ENCODE measurements at regions not wholly inside any gene's neighbourhood (a gene's known extent, or its start where the extent isn't known, plus 50 kb on each side); places are given as distances from the start of the nearest gene placed in this dataset.

DNA sequence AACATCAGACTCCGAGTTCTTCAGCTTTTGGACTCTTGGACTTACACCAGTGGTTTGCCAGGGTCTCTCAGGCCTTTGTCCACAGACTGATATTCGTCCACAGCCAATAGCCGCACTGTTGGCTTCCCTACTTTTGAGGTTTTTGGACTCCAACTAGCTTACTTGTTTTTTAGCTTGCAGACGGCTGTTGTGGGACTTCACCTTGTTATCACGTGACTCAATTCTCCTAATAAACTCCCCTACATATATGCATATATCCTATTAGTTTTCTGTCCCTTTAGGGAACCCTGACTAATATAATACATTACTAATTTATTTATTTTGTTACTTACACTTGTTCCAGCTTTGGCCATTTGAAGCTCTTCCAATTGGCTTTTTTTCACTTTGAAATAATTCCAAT, 311.3 kb downstream of the BMP2 start:
- DNase-seq (no peak), ATAC-seq (ENCODE audit: insufficient read depth, low read depth) (no peak)
- no peak for TF ChIP-seq EZH2 (IDR thresholded peaks at IDR 0.05; ENCODE audit: borderline replicate concordance, low read depth, low read length, severe bottlenecking)
- TF ChIP-seq, protein P1, sequence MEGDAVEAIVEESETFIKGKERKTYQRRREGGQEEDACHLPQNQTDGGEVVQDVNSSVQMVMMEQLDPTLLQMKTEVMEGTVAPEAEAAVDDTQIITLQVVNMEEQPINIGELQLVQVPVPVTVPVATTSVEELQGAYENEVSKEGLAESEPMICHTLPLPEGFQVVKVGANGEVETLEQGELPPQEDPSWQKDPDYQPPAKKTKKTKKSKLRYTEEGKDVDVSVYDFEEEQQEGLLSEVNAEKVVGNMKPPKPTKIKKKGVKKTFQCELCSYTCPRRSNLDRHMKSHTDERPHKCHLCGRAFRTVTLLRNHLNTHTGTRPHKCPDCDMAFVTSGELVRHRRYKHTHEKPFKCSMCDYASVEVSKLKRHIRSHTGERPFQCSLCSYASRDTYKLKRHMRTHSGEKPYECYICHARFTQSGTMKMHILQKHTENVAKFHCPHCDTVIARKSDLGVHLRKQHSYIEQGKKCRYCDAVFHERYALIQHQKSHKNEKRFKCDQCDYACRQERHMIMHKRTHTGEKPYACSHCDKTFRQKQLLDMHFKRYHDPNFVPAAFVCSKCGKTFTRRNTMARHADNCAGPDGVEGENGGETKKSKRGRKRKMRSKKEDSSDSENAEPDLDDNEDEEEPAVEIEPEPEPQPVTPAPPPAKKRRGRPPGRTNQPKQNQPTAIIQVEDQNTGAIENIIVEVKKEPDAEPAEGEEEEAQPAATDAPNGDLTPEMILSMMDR (IDR thresholded peaks at IDR 0.05; ENCODE audit: borderline replicate concordance, extremely low read depth, low read length, poor library complexity, severe bottlenecking), result no peak
- no peak overlapping the region for H3K9ac ChIP-seq (ENCODE audit: low read depth, low read length)
- no peaks in the 10 kb centered on the region for H4K20me1 ChIP-seq (ENCODE audit: insufficient read depth, low read length)
- no peak overlapping the region for H3K4me3 ChIP-seq (ENCODE audit: low read depth in 1 of 2, low read length in 2 of 2)
- H3K36me3 ChIP-seq (ENCODE audit: insufficient read depth, low read length), result no peaks in the 10 kb centered on the region
- H2AFZ ChIP-seq (ENCODE audit: low read depth, low read length), result no peak overlapping the region
- no peaks in the 10 kb centered on the region for H3K9me3 ChIP-seq (ENCODE audit: insufficient read depth, low read length, severe bottlenecking)
- H3K4me1 ChIP-seq (ENCODE audit: insufficient read depth, low read length), result no peaks in the 10 kb centered on the region
- no peak overlapping the region for H3K27ac ChIP-seq (ENCODE audit: low read length)
- H3K27me3 ChIP-seq (ENCODE audit: insufficient read depth, low read length, poor library complexity), result peaks cover under 1% of the 10 kb centered on the region
- no peaks in the 10 kb centered on the region for H3K79me2 ChIP-seq (ENCODE audit: insufficient read depth, low read length)
- no peak overlapping the region for H3K4me2 ChIP-seq (ENCODE audit: insufficient read depth, low read length)

DNA sequence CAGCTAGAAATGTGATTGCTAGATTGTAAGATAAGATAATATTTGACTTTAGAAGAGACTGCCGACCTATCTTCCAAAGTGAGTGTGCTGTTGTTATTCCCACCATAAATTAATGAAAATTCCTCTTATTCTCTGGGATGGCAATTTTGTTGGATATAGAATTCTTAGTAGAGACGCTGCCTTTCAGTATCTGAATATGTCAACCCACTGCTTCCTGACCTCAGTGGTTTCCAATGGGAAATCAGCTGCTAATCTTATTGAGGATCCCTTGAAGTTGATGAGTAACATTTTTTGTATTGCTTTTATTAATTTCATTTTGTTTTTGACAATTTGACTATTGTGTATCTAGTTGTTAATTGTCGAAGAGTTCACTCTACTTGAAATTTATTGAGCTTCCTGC, 313.0 kb downstream of the BMP2 start:
- H3K9ac ChIP-seq (ENCODE audit: low read depth, low read length), result no peak overlapping the region
- no peak overlapping the region for H3K4me2 ChIP-seq (ENCODE audit: insufficient read depth, low read length)
- ATAC-seq (ENCODE audit: insufficient read depth, low read depth), result no peak
- no peak for DNase-seq
- H3K27ac ChIP-seq (ENCODE audit: low read length), result no peak overlapping the region
- no peaks in the 10 kb centered on the region for H3K9me3 ChIP-seq (ENCODE audit: insufficient read depth, low read length, severe bottlenecking)
- TF ChIP-seq, protein P1 (IDR thresholded peaks at IDR 0.05; ENCODE audit: borderline replicate concordance, extremely low read depth, low read length, poor library complexity, severe bottlenecking), result no peak
- no peak for TF ChIP-seq EZH2 (IDR thresholded peaks at IDR 0.05; ENCODE audit: borderline replicate concordance, low read depth, low read length, severe bottlenecking)
- H3K4me3 ChIP-seq (ENCODE audit: low read depth in 1 of 2, low read length in 2 of 2), result no peak overlapping the region
- no peaks in the 10 kb centered on the region for H4K20me1 ChIP-seq (ENCODE audit: insufficient read depth, low read length)
- peaks cover 2% of the 10 kb centered on the region for H3K27me3 ChIP-seq (ENCODE audit: insufficient read depth, low read length, poor library complexity)
- no peaks in the 10 kb centered on the region for H3K36me3 ChIP-seq (ENCODE audit: insufficient read depth, low read length)
- no peaks in the 10 kb centered on the region for H3K79me2 ChIP-seq (ENCODE audit: insufficient read depth, low read length)
- H3K4me1 ChIP-seq (ENCODE audit: insufficient read depth, low read length), result no peaks in the 10 kb centered on the region
- no peak overlapping the region for H2AFZ ChIP-seq (ENCODE audit: low read depth, low read length)

DNA sequence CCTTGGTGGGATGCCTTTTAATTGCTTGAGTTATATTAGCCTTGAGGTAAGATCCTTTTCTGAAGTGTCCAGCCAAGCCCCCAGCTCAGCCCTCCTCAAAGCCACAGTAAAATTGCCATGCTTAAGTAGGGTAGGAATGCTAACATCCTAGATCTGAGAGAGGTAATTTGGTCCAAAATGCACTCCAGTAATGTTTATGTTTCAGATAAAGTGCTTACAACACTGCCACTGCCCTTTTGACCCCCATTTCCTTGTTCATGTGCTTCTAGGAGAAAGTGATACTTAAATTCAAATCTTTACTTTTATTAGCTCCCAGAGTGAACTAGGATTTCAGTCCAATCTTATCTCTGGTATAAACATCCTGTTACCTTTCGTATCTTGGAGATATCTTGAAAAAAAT, 318.0 kb downstream of the BMP2 start:
- H3K4me2 ChIP-seq (ENCODE audit: insufficient read depth, low read length), result no peak overlapping the region
- H2AFZ ChIP-seq (ENCODE audit: low read depth, low read length), result no peak overlapping the region
- no peaks in the 10 kb centered on the region for H3K36me3 ChIP-seq (ENCODE audit: insufficient read depth, low read length)
- DNase-seq (no peak), ATAC-seq (ENCODE audit: insufficient read depth, low read depth) (no peak)
- H3K27ac ChIP-seq (ENCODE audit: low read length), result no peak overlapping the region
- no peak overlapping the region for H3K4me3 ChIP-seq (ENCODE audit: low read depth in 1 of 2, low read length in 2 of 2)
- peaks cover 2% of the 10 kb centered on the region for H3K27me3 ChIP-seq (ENCODE audit: insufficient read depth, low read length, poor library complexity)
- no peaks in the 10 kb centered on the region for H4K20me1 ChIP-seq (ENCODE audit: insufficient read depth, low read length)
- no peaks in the 10 kb centered on the region for H3K9me3 ChIP-seq (ENCODE audit: insufficient read depth, low read length, severe bottlenecking)
- H3K9ac ChIP-seq (ENCODE audit: low read depth, low read length), result no peak overlapping the region
- H3K79me2 ChIP-seq (ENCODE audit: insufficient read depth, low read length), result no peaks in the 10 kb centered on the region
- no peak for TF ChIP-seq EZH2 (IDR thresholded peaks at IDR 0.05; ENCODE audit: borderline replicate concordance, low read depth, low read length, severe bottlenecking)
- TF ChIP-seq, protein P1 (IDR thresholded peaks at IDR 0.05; ENCODE audit: borderline replicate concordance, extremely low read depth, low read length, poor library complexity, severe bottlenecking), result no peak
- H3K4me1 ChIP-seq (ENCODE audit: insufficient read depth, low read length), result no peaks in the 10 kb centered on the region

DNA sequence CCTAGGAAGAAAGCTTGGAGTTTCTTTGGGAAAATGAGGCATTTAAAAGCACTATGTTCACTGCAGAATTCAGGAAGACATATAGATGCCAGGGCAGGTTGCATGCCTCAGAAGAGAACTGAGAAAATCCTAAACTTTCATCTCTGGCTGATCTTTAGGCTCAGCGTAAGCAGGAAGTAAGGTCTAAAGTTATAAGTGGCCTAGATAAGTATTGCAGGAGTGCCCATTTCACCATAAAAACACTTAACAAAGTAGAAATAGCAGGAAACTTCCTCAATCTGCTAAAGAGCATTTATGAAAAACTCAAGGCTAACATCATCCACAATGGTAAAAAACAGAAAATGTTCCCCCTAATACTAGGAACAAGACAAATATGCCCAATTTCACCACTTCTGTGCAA, 320.3 kb downstream of the BMP2 start:
- Histone ChIP-seq H3K4me1 (ENCODE audit: insufficient read depth, low read length) (no peaks in the 10 kb centered on the region), H4K20me1 (ENCODE audit: insufficient read depth, low read length) (no peaks in the 10 kb centered on the region), H3K9ac (ENCODE audit: low read depth, low read length) (no peak overlapping the region), H3K27ac (ENCODE audit: low read length) (no peak overlapping the region), H3K27me3 (ENCODE audit: insufficient read depth, low read length, poor library complexity) (peaks cover 2% of the 10 kb centered on the region), H3K36me3 (ENCODE audit: insufficient read depth, low read length) (no peaks in the 10 kb centered on the region), H3K4me2 (ENCODE audit: insufficient read depth, low read length) (no peak overlapping the region), H3K4me3 (ENCODE audit: low read depth in 1 of 2, low read length in 2 of 2) (no peak overlapping the region), H3K79me2 (ENCODE audit: insufficient read depth, low read length) (no peaks in the 10 kb centered on the region), H3K9me3 (ENCODE audit: insufficient read depth, low read length, severe bottlenecking) (no peaks in the 10 kb centered on the region), H2AFZ (ENCODE audit: low read depth, low read length) (no peak overlapping the region)
- TF ChIP-seq EZH2 (IDR thresholded peaks at IDR 0.05; ENCODE audit: borderline replicate concordance, low read depth, low read length, severe bottlenecking), result no peak
- TF ChIP-seq, protein P1 (IDR thresholded peaks at IDR 0.05; ENCODE audit: borderline replicate concordance, extremely low read depth, low read length, poor library complexity, severe bottlenecking), result no peak
- ATAC-seq (ENCODE audit: insufficient read depth, low read depth) (no peak), DNase-seq (no peak)

Measured in DND-41 (cell line).